GM23248 (cell line): ENCODE measurements at regions not wholly inside any gene's neighbourhood (a gene's known extent, or its start where the extent isn't known, plus 50 kb on each side); places are given as distances from the start of the nearest gene placed in this dataset.

Experiments used
- DNase-seq: peaks from one replicate; pipeline ENCODE4 v3.0.0-alpha.2; 2015
- H2AFZ ChIP-seq: fragments of 200-600 bp; sonication (generic); 2 replicates; pipeline ENCODE4 v1.6.1; 2016; ENCODE audit warnings: antibody characterized with exemption
- H3F3A ChIP-seq: fragments of 200-600 bp; sonication (generic); 2 replicates; pipeline ENCODE4 v1.6.1; 2016; ENCODE audit warnings: mild to moderate bottlenecking, antibody characterized with exemption, mixed run types; ENCODE audit not compliant: insufficient read depth
- H3K27ac ChIP-seq: fragments of 200-600 bp; sonication (generic); 2 replicates; pipeline ENCODE4 v1.5.1; 2016; ENCODE audit warnings: mild to moderate bottlenecking
- H3K27me3 ChIP-seq: fragments of 200-600 bp; sonication (generic); replicated peaks from 2 replicates; pipeline ENCODE4 v1.6.1; 2016; ENCODE audit warnings: mild to moderate bottlenecking; ENCODE audit not compliant: insufficient read depth
- H3K36me3 ChIP-seq: fragments of 200-600 bp; sonication (generic); 2 replicates; pipeline ENCODE4 v1.6.1; 2016; ENCODE audit warnings: low read depth, mild to moderate bottlenecking
- H3K4me1 ChIP-seq: fragments of 200-600 bp; sonication (generic); 2 replicates; pipeline ENCODE4 v1.6.1; 2016; ENCODE audit warnings: mild to moderate bottlenecking; ENCODE audit not compliant: insufficient read depth
- H3K4me2 ChIP-seq: fragments of 200-600 bp; sonication (generic); one replicate; pipeline ENCODE4 v1.6.1; 2016; ENCODE audit warnings: mild to moderate bottlenecking; ENCODE audit not compliant: unreplicated experiment
- H3K4me3 ChIP-seq: fragments of 200-600 bp; sonication (generic); 2 replicates; pipeline ENCODE4 v1.5.1; 2016; ENCODE audit warnings: mild to moderate bottlenecking
- H3K79me2 ChIP-seq: fragments of 200-600 bp; sonication (generic); 2 replicates; pipeline ENCODE4 v1.6.1; 2016; ENCODE audit warnings: mild to moderate bottlenecking; ENCODE audit not compliant: insufficient read depth
- H3K9ac ChIP-seq: fragments of 200-600 bp; sonication (generic); 2 replicates; pipeline ENCODE4 v1.6.1; 2016; ENCODE audit warnings: mild to moderate bottlenecking
- H3K9me2 ChIP-seq: fragments of 200-600 bp; sonication (generic); 2 replicates; pipeline ENCODE4 v1.6.1; 2016; ENCODE audit warnings: mixed run types, mild to moderate bottlenecking, moderate library complexity; ENCODE audit not compliant: insufficient read depth
- H3K9me3 ChIP-seq: fragments of 200-600 bp; sonication (generic); one replicate; pipeline ENCODE4 v1.6.1; 2017; ENCODE audit warnings: low read depth
- H4K20me1 ChIP-seq: fragments of 200-600 bp; sonication (generic); 2 replicates; pipeline ENCODE4 v1.6.0; 2016; ENCODE audit not compliant: insufficient read depth
- EZH2 ChIP-seq: fragments of 200-600 bp; sonication (generic); IDR thresholded peaks from 2 replicates; pipeline ENCODE4 v1.6.1; 2018; ENCODE audit warnings: antibody characterized with exemption, mild to moderate bottlenecking; ENCODE audit not compliant: insufficient read depth, poor library complexity, severe bottlenecking
- EZH2phosphoT487 ChIP-seq: fragments of 200-600 bp; sonication (generic); IDR thresholded peaks from 2 replicates; pipeline ENCODE4 v1.6.1; 2018; ENCODE audit warnings: antibody characterized with exemption, moderate library complexity, mild to moderate bottlenecking, low read depth; ENCODE audit not compliant: insufficient read depth
- WGBS, 2 experiments: methylation state at CpG; one replicate each; pipeline ENCODE4 v1.1.6; 2015 to 2017; ENCODE audit warnings: low lambda C conversion rate in 2 of 2, low coverage in 1 of 2; ENCODE audit errors: missing lambda C conversion rate in 2 of 2; 5-methylcytosine and 5-hydroxymethylcytosine counted together
- in situ Hi-C: fragments of 300-500 bp; cut with MboI; formaldehyde crosslinking; loops from 2 replicates; pipeline ENCODE4 v1.15.0; 2020

DNA sequence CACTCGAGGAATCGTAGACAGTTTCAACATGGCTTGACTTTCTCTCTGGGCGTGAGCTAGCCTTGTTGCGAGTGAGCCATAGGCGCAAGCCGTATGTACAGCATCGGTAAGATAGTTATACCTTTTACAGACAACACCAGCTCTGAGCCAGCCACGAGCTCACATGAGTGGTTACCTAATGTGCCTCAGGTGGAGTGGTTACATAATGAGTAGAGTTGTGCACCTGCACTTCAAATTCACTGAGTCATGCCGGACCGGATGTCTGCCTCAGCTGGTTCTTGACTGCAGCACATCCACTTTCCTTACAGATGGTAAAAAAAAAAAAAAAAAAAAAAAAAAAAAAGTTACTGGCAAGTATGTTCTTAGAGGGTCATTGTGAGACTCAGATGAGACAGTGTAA, 360.4 kb upstream of the NR5A2 start:
- H3K4me3 ChIP-seq, result no peak overlapping the region
- no peak overlapping the region for H2AFZ ChIP-seq
- no peak for TF ChIP-seq EZH2
- no peak for TF ChIP-seq EZH2phosphoT487
- H3K9me3 ChIP-seq, result no peaks in the 10 kb centered on the region
- in situ Hi-C loops, result no loop called here
- no peaks in the 10 kb centered on the region for H3K36me3 ChIP-seq
- peaks cover 38% of the 10 kb centered on the region for H3K27me3 ChIP-seq
- no peaks in the 10 kb centered on the region for H4K20me1 ChIP-seq
- H3F3A ChIP-seq, result no peaks in the 10 kb centered on the region
- H3K4me2 ChIP-seq, result no peak overlapping the region
- no peak overlapping the region for H3K9ac ChIP-seq
- no peaks in the 10 kb centered on the region for H3K79me2 ChIP-seq
- no peaks in the 10 kb centered on the region for H3K4me1 ChIP-seq
- 79 to 85% methylated on average over 8 to 10 of the region's 10 CpGs for WGBS, 2 experiments
- H3K9me2 ChIP-seq, result no peaks in the 10 kb centered on the region
- no peak for DNase-seq
- no peak overlapping the region for H3K27ac ChIP-seq

DNA sequence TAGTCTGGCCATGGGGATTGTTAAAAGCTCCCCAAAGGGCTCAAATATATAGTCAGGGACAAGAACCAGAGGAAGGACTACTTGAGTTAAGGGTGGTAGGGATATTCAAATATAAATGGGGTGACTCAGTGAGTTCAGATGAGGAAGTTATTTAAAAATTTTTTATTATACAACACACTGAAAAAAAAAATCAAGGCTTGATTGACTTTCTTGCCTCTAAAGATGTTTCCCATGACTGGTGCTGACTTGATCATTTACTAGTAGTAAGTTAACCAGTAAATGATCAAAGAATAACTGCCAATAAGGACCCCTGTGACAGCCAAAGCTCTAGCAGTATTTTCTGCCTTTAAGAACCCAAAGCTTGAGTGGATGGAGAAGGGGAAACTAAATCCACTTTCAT, 357.6 kb upstream of the NR5A2 start:
- DNase-seq, result no peak
- Histone ChIP-seq H4K20me1 (no peaks in the 10 kb centered on the region), H3K9ac (no peak overlapping the region), H3K9me2 (no peaks in the 10 kb centered on the region), H3F3A (no peaks in the 10 kb centered on the region), H3K27ac (no peak overlapping the region), H2AFZ (no peak overlapping the region), H3K4me1 (no peaks in the 10 kb centered on the region), H3K27me3 (peaks cover 28% of the 10 kb centered on the region), H3K4me2 (no peak overlapping the region), H3K9me3 (no peaks in the 10 kb centered on the region), H3K36me3 (no peaks in the 10 kb centered on the region), H3K4me3 (no peak overlapping the region), H3K79me2 (no peaks in the 10 kb centered on the region)
- in situ Hi-C loops, result no loop called here
- TF ChIP-seq EZH2 (no peak), EZH2phosphoT487 (no peak)

- in situ Hi-C loops, result no loop called here
- TF ChIP-seq EZH2phosphoT487 (no peak), EZH2 (no peak)
- H3K27me3 ChIP-seq, result peaks cover 19% of the 10 kb centered on the region
Observed at GRCh38 chr1:199671684-199672083, 355.8 kb upstream of the NR5A2 start.

DNA sequence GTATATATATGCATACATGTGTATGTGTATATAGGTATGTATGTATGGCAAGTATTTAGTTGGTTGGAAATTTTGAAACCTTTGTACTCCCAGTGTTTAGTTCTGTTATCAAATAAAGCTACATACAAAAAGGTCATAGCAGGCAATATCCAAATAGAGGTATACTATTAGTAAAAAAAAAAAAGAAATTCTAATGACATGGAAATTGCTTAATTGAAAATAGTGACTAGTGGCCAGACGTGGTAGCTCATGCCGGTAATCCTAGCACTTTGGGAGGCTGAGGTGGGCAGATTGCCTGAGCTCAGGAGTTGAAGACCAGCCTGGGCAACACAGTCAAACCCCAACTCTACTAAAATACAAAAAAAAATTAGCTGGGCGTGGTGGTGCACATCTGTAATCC, 351.6 kb upstream of the NR5A2 start:
- 83 to 90% methylated on average over 3 of the region's 3 CpGs for WGBS, 2 experiments
- no peak overlapping the region for H3K9ac ChIP-seq
- H3K4me1 ChIP-seq, result no peaks in the 10 kb centered on the region
- no peaks in the 10 kb centered on the region for H3K36me3 ChIP-seq
- DNase-seq, result no peak
- no peak overlapping the region for H2AFZ ChIP-seq
- H3K4me2 ChIP-seq, result no peak overlapping the region
- no peaks in the 10 kb centered on the region for H3K79me2 ChIP-seq
- in situ Hi-C loops, result loop anchor here (25.0 kb wide), 2 partner anchors 461 to 611 kb away; no protein-coding TSS in a partner anchor
- no peaks in the 10 kb centered on the region for H4K20me1 ChIP-seq
- no peak overlapping the region for H3K27ac ChIP-seq
- no peak overlapping the region for H3K4me3 ChIP-seq
- TF ChIP-seq EZH2phosphoT487 (no peak), EZH2 (no peak)
- H3F3A ChIP-seq, result no peaks in the 10 kb centered on the region
- no peaks in the 10 kb centered on the region for H3K27me3 ChIP-seq
- no peaks in the 10 kb centered on the region for H3K9me2 ChIP-seq
- H3K9me3 ChIP-seq, result no peaks in the 10 kb centered on the region

More at GRCh38 chr1:199671684-199672083, 355.8 kb upstream of the NR5A2 start:
- Histone ChIP-seq H3K79me2 (no peaks in the 10 kb centered on the region), H3K27ac (no peak overlapping the region), H3K9me3 (no peaks in the 10 kb centered on the region), H3K9ac (no peak overlapping the region), H3K4me3 (no peak overlapping the region), H3K36me3 (no peaks in the 10 kb centered on the region), H3K9me2 (no peaks in the 10 kb centered on the region), H4K20me1 (no peaks in the 10 kb centered on the region), H3K4me2 (no peak overlapping the region), H2AFZ (no peak overlapping the region), H3F3A (no peaks in the 10 kb centered on the region), H3K4me1 (no peaks in the 10 kb centered on the region)
- DNase-seq, result no peak
- 34% methylated on average over 3 of the region's 3 CpGs for WGBS, 2 experiments

GRCh38 chr1:199678771-199679170, 348.7 kb upstream of the NR5A2 start:
- H4K20me1 ChIP-seq, result no peaks in the 10 kb centered on the region
- H2AFZ ChIP-seq, result no peak overlapping the region
- H3K27me3 ChIP-seq, result no peaks in the 10 kb centered on the region
- H3K79me2 ChIP-seq, result no peaks in the 10 kb centered on the region
- 32% methylated on average over 1 of the region's 1 CpG for WGBS, 2 experiments
- no peaks in the 10 kb centered on the region for H3K9me2 ChIP-seq
- TF ChIP-seq EZH2phosphoT487 (no peak), EZH2 (no peak)
- H3K4me1 ChIP-seq, result no peaks in the 10 kb centered on the region
- no peak overlapping the region for H3K4me3 ChIP-seq
- H3K4me2 ChIP-seq, result no peak overlapping the region
- no peak for DNase-seq
- H3K36me3 ChIP-seq, result no peaks in the 10 kb centered on the region
- no peak overlapping the region for H3K27ac ChIP-seq
- H3K9me3 ChIP-seq, result no peaks in the 10 kb centered on the region
- in situ Hi-C loops, result loop anchor here (25.0 kb wide), 2 partner anchors 459 to 609 kb away; no protein-coding TSS in a partner anchor
- H3F3A ChIP-seq, result no peaks in the 10 kb centered on the region
- no peak overlapping the region for H3K9ac ChIP-seq
